ENCODE measurements at regions not wholly inside any gene's neighbourhood (a gene's known extent, or its start where the extent isn't known, plus 50 kb on each side); places are given as distances from the start of the nearest gene placed in this dataset.
"Not testable (repeated sequence)": the region's sequence is repeated elsewhere in the genome, so short reads cannot be mapped to it uniquely, and the experiment has no call there.

DNA sequence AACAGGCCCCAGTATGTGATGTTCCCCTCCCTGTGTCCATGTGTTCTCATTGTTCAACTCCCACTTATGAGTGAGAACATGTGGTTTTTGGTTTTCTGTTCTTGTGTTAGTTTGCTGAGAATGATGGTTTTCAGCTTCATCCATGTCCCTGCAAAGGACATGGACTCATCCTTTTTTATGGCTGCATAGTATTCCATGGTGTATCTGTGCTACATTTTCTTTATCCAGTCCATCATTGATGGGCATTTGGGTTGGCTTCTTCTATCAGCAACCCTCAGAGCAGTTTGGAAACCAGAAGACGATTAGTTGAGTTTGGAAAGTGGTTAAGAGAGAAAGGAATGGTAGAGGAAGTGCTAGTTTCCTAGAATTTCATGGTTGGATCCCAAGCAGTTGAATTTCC lies 319.1 kb upstream of the RNF32 start:
- not testable (repeated sequence) for H3K36me3 ChIP-seq (ENCODE audit: control insufficient read depth in 1 of 2, insufficient read depth in 2 of 2, low read length in 2 of 2); H3K27ac ChIP-seq (ENCODE audit: low read length); H3K4me3 ChIP-seq (ENCODE audit: low read depth in 1 of 2, low read length in 2 of 2); H3K4me1 ChIP-seq (ENCODE audit: control insufficient read depth in 1 of 2, insufficient read depth in 2 of 2, low read length in 2 of 2); H3K9me3 ChIP-seq (ENCODE audit: control insufficient read depth in 1 of 2, low read length in 2 of 2); H3K27me3 ChIP-seq (ENCODE audit: low read depth, low read length)

DNA sequence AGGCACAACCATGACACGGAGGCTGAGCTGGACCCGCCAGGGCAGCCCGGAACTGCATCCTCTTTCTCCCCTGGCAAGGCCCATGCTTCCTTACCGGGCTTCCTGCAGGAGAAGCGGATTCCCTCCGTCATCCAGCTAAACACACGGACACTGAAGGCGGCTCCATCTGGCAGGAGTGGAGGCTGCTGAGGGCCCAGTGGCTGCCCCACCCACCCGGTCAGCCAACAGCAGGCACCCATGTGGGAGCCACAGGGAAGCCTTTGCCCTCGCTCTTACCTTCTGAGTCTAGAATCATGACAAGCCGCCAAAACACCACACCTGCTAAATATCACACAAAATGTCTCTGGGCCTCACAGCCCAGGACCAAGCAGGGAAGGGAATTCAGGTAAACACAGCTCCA lies 321.6 kb upstream of the RNF32 start:
- no peaks in the 10 kb centered on the region for H3K27me3 ChIP-seq (ENCODE audit: low read depth, low read length)
- no peaks in the 10 kb centered on the region for H3K4me1 ChIP-seq (ENCODE audit: control insufficient read depth in 1 of 2, insufficient read depth in 2 of 2, low read length in 2 of 2)
- H3K36me3 ChIP-seq (ENCODE audit: control insufficient read depth in 1 of 2, insufficient read depth in 2 of 2, low read length in 2 of 2), result no peaks in the 10 kb centered on the region
- H3K4me3 ChIP-seq (ENCODE audit: low read depth in 1 of 2, low read length in 2 of 2), result no peak overlapping the region
- peaks cover 10 to 13% of the 10 kb centered on the region in 2 donors for H3K9me3 ChIP-seq (ENCODE audit: control insufficient read depth in 1 of 2, low read length in 2 of 2)
- H3K27ac ChIP-seq (ENCODE audit: low read length), result no peak overlapping the region

DNA sequence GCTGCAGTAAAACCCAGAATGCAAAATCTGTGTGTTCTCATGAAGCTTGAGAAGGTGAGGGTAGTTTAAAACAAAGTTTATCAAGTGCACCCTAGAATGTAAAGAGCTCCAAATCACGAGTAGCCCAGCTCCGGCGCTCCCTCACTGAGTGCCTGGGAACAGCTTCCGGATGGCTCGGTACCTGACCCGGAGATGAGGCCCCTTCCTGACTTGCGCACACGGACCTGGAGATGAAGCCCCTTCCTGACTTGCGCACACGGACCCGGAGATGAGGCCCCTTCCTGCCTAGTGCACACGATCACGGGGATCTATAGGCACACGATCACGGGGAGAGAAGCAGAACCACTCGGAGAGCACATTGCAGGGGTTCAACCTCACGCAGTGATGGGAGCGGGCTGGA lies 322.1 kb upstream of the RNF32 start:
- peaks cover 10 to 13% of the 10 kb centered on the region in 2 donors for H3K9me3 ChIP-seq (ENCODE audit: control insufficient read depth in 1 of 2, low read length in 2 of 2)
- no peaks in the 10 kb centered on the region for H3K4me1 ChIP-seq (ENCODE audit: control insufficient read depth in 1 of 2, insufficient read depth in 2 of 2, low read length in 2 of 2)
- H3K27ac ChIP-seq (ENCODE audit: low read length), result no peak overlapping the region
- no peaks in the 10 kb centered on the region for H3K27me3 ChIP-seq (ENCODE audit: low read depth, low read length)
- no peak overlapping the region for H3K4me3 ChIP-seq (ENCODE audit: low read depth in 1 of 2, low read length in 2 of 2)
- H3K36me3 ChIP-seq (ENCODE audit: control insufficient read depth in 1 of 2, insufficient read depth in 2 of 2, low read length in 2 of 2), result no peaks in the 10 kb centered on the region

DNA sequence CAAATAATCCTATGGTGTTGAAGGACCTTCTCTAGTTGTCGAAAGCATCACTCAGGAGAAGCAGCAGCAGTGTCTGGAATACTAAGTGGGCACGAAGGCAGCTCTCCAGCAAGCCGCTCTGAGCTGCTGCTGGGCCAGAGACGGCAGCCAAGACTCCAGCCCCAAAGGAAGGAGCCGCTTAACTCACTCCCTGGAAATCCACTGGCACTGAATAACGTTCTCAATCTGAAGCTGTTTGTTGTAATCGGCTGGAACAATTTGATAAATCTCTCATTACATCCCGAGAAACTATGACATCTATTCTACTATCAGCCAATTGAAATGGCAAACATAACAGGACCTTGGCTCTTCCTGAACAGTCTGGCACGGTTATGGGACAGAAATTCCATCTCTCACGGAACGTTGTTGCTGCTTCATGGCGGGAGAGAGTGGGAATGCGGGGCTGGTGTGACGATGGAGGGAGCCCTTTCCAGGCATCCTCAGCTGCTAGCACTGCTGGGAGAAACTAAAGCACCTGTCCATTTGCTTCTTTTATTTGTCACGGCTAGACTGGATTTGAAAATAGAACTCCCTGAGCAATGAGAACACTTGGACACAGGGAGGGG lies 331.5 kb upstream of the RNF32 start:
- Histone ChIP-seq H3K4me1 (ENCODE audit: control insufficient read depth in 1 of 2, insufficient read depth in 2 of 2, low read length in 2 of 2) (no peaks in the 10 kb centered on the region), H3K9me3 (ENCODE audit: control insufficient read depth in 1 of 2, low read length in 2 of 2) (peaks cover 0 to 6% of the 10 kb centered on the region in 2 donors), H3K27me3 (ENCODE audit: low read depth, low read length) (no peaks in the 10 kb centered on the region), H3K27ac (ENCODE audit: low read length) (no peak overlapping the region), H3K4me3 (ENCODE audit: low read depth in 1 of 2, low read length in 2 of 2) (no peak overlapping the region), H3K36me3 (ENCODE audit: control insufficient read depth in 1 of 2, insufficient read depth in 2 of 2, low read length in 2 of 2) (no peaks in the 10 kb centered on the region)

DNA sequence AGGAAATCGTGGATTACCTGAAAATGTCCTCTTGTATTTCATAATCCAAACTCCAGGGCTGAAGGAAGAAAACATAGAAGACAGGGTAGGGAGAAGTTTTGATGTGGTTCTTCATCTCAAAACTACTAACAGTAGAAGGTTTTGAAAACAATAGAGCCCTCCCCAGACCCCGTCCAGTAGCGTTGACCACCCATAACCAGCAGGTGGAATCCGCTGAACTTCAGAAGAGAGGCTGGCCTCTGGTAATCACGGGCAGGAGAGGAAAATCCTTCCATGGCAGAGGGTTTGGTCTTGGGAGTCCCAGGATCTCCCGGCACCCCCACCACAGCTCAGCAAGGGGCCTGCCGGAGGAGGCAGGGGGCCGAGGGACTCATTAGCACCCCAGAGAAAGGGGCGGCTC lies 333.4 kb upstream of the RNF32 start:
- Histone ChIP-seq H3K9me3 (ENCODE audit: control insufficient read depth in 1 of 2, low read length in 2 of 2) (peaks cover 0 to 6% of the 10 kb centered on the region in 2 donors), H3K36me3 (ENCODE audit: control insufficient read depth in 1 of 2, insufficient read depth in 2 of 2, low read length in 2 of 2) (no peaks in the 10 kb centered on the region), H3K4me1 (ENCODE audit: control insufficient read depth in 1 of 2, insufficient read depth in 2 of 2, low read length in 2 of 2) (no peaks in the 10 kb centered on the region), H3K4me3 (ENCODE audit: low read depth in 1 of 2, low read length in 2 of 2) (no peak overlapping the region), H3K27me3 (ENCODE audit: low read depth, low read length) (no peaks in the 10 kb centered on the region), H3K27ac (ENCODE audit: low read length) (no peak overlapping the region)

DNA sequence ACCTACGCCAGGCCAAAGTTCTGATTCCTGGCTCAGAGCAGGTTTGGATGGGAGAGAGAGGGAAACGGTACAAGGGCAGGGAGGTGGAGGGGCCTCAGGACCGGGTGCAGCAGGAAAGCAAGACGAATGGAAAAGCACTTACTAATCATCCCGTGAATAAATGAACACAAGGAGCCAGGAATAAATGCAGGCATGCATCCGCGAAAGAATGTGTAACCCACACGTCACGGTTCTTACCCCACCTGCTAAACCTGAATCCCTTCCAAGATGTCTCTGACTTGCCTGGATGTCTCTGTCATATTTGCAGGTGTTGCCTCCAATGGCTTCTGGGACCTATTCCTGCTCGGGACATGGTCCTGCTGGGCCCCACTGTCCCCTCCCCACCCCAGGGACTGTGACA lies 335.2 kb upstream of the RNF32 start:
- Histone ChIP-seq H3K4me3 (ENCODE audit: low read depth in 1 of 2, low read length in 2 of 2) (no peak overlapping the region), H3K27me3 (ENCODE audit: low read depth, low read length) (no peaks in the 10 kb centered on the region), H3K36me3 (ENCODE audit: control insufficient read depth in 1 of 2, insufficient read depth in 2 of 2, low read length in 2 of 2) (no peaks in the 10 kb centered on the region), H3K4me1 (ENCODE audit: control insufficient read depth in 1 of 2, insufficient read depth in 2 of 2, low read length in 2 of 2) (no peaks in the 10 kb centered on the region), H3K9me3 (ENCODE audit: control insufficient read depth in 1 of 2, low read length in 2 of 2) (peaks cover 0 to 5% of the 10 kb centered on the region in 2 donors), H3K27ac (ENCODE audit: low read length) (no peak overlapping the region)

DNA sequence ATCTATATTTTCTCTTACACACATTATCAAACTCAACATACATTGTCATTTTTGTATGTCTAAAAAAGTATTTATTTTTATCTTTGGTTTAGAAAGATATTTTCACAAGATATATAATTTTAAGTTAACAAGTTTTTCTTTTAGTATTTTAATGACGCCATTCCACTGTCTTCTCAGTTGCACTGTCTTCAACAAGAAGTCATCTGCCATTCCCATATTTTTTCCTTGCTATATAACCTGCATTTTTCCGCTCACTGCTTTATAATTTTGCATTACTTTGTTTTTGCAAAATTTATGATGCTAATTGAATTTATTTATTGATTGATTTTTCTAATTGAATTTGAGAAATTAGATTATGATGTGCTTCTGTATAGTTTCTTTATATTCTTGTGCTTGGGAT lies 357.8 kb upstream of the RNF32 start:
- H3K27ac ChIP-seq (ENCODE audit: low read length), result no peak overlapping the region
- no peaks in the 10 kb centered on the region for H3K27me3 ChIP-seq (ENCODE audit: low read depth, low read length)
- no peaks in the 10 kb centered on the region for H3K36me3 ChIP-seq (ENCODE audit: control insufficient read depth in 1 of 2, insufficient read depth in 2 of 2, low read length in 2 of 2)
- H3K4me3 ChIP-seq (ENCODE audit: low read depth in 1 of 2, low read length in 2 of 2), result no peak overlapping the region
- H3K4me1 ChIP-seq (ENCODE audit: control insufficient read depth in 1 of 2, insufficient read depth in 2 of 2, low read length in 2 of 2), result no peaks in the 10 kb centered on the region
- H3K9me3 ChIP-seq (ENCODE audit: control insufficient read depth in 1 of 2, low read length in 2 of 2), result peaks cover 0 to 10% of the 10 kb centered on the region in 2 donors

DNA sequence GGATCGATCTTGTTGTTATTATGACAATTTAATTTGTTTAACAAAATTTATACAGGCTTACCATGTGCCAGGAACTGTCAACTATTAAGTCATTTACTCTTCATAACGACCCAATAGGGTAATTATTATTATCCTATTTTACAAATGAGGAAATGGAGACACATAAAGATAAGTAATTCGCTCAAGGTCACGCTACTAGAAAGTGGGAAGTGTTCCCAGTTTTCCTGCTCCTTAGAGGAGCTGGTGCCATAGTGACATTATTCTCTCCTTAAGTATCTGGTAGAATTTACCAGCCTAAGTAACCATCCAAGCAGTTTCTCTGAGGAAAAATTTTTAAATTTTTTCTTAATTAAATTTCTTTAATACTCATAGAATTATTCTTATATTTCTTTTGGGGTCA lies 360.9 kb upstream of the RNF32 start:
- Histone ChIP-seq H3K27ac (ENCODE audit: low read length) (no peak overlapping the region), H3K4me3 (ENCODE audit: low read depth in 1 of 2, low read length in 2 of 2) (no peak overlapping the region), H3K9me3 (ENCODE audit: control insufficient read depth in 1 of 2, low read length in 2 of 2) (peaks cover 0 to 8% of the 10 kb centered on the region in 2 donors), H3K4me1 (ENCODE audit: control insufficient read depth in 1 of 2, insufficient read depth in 2 of 2, low read length in 2 of 2) (no peaks in the 10 kb centered on the region), H3K36me3 (ENCODE audit: control insufficient read depth in 1 of 2, insufficient read depth in 2 of 2, low read length in 2 of 2) (no peaks in the 10 kb centered on the region), H3K27me3 (ENCODE audit: low read depth, low read length) (no peaks in the 10 kb centered on the region)

DNA sequence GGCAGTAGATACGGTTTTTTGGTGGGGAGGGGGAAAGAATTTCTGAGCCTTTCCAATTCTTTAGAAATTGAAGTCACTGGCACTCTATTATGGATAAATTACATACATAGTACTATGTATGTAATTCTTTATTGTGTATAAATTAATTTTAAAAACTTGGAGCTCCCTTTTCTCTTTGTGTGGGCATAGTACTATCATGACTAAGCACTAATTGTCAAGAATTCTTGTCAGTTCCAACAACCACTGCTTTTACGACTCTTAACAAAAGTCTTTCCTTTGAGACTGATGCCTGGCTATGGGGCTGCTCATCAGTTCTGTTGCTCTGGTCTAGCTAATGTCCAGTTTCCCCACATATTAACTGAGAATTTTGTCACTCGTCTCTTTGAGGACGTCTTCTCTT lies 365.3 kb upstream of the RNF32 start:
- H3K9me3 ChIP-seq (ENCODE audit: control insufficient read depth in 1 of 2, low read length in 2 of 2), result no peaks in the 10 kb centered on the region
- no peak overlapping the region for H3K4me3 ChIP-seq (ENCODE audit: low read depth in 1 of 2, low read length in 2 of 2)
- H3K36me3 ChIP-seq (ENCODE audit: control insufficient read depth in 1 of 2, insufficient read depth in 2 of 2, low read length in 2 of 2), result no peaks in the 10 kb centered on the region
- no peaks in the 10 kb centered on the region for H3K27me3 ChIP-seq (ENCODE audit: low read depth, low read length)
- H3K4me1 ChIP-seq (ENCODE audit: control insufficient read depth in 1 of 2, insufficient read depth in 2 of 2, low read length in 2 of 2), result no peaks in the 10 kb centered on the region
- no peak overlapping the region for H3K27ac ChIP-seq (ENCODE audit: low read length)

DNA sequence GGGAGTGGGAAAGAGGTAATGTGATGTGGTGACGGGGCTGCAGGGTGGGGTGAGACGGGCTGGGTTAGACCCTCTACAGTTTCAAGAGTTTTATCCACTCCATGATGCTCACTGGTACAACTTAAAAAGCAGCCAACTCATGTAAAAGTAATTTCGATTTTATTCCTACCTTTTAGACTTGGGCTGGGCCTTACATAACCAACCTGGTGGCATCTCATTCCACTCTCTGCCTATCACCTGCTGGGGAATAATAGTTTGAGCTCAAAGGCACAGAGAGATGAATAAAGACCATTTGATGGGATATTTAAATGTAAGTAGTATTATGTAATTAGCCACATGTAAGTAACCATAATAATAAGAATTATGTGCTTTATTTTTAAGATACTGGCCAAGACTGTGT lies 366.0 kb upstream of the RNF32 start:
- Histone ChIP-seq H3K4me3 (ENCODE audit: low read depth in 1 of 2, low read length in 2 of 2) (no peak overlapping the region), H3K9me3 (ENCODE audit: control insufficient read depth in 1 of 2, low read length in 2 of 2) (no peaks in the 10 kb centered on the region), H3K27me3 (ENCODE audit: low read depth, low read length) (no peaks in the 10 kb centered on the region), H3K36me3 (ENCODE audit: control insufficient read depth in 1 of 2, insufficient read depth in 2 of 2, low read length in 2 of 2) (no peaks in the 10 kb centered on the region), H3K4me1 (ENCODE audit: control insufficient read depth in 1 of 2, insufficient read depth in 2 of 2, low read length in 2 of 2) (no peaks in the 10 kb centered on the region), H3K27ac (ENCODE audit: low read length) (no peak overlapping the region)

DNA sequence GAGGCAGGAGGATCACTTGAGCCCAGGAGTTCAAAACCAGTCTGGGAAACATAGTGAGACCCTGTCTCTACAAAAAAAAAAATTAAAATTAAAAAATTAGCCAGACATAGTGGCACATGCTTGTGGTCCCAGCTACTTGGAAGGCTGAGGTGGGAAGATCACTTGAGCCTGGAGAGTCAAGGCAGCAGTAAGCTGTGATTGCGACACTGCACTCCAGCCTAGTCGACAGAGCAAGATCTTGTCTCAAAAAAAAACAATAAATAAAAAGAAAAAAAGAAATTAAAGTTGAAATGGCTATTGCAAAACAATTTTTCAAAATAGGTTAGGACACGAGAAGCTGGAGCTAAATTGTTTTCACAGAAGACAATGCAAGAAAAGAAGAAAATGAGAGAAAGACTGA lies 379.0 kb upstream of the RNF32 start:
- no peak overlapping the region for H3K4me3 ChIP-seq (ENCODE audit: low read depth in 1 of 2, low read length in 2 of 2)

DNA sequence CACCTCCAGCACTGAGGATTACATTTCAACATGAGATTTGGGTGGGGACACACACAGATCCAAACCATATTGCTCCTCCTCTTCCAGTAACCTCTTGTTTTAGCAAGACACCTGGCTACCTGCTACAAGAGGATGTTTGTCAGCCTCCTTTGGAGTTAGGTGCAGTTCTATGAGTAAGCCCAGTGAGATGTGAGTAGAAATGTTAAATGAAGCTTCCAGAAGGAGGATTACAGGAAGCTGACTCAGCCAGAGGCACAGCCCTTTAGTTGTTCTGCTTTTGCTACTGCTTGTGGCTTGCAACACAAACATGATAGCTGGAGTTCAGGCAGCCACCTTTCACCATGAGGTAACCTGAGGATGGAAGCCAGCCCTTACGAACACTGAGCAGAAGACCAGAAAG lies 382.7 kb upstream of the RNF32 start:
- no peaks in the 10 kb centered on the region for H3K9me3 ChIP-seq (ENCODE audit: control insufficient read depth in 1 of 2, low read length in 2 of 2)
- no peaks in the 10 kb centered on the region for H3K27me3 ChIP-seq (ENCODE audit: low read depth, low read length)
- H3K27ac ChIP-seq (ENCODE audit: low read length), result no peak overlapping the region
- no peaks in the 10 kb centered on the region for H3K36me3 ChIP-seq (ENCODE audit: control insufficient read depth in 1 of 2, insufficient read depth in 2 of 2, low read length in 2 of 2)
- no peaks in the 10 kb centered on the region for H3K4me1 ChIP-seq (ENCODE audit: control insufficient read depth in 1 of 2, insufficient read depth in 2 of 2, low read length in 2 of 2)
- H3K4me3 ChIP-seq (ENCODE audit: low read depth in 1 of 2, low read length in 2 of 2), result no peak overlapping the region

More for the DNA sequence above, 379.0 kb upstream of the RNF32 start:
- Histone ChIP-seq H3K36me3 (ENCODE audit: control insufficient read depth in 1 of 2, insufficient read depth in 2 of 2, low read length in 2 of 2) (no peaks in the 10 kb centered on the region), H3K4me1 (ENCODE audit: control insufficient read depth in 1 of 2, insufficient read depth in 2 of 2, low read length in 2 of 2) (no peaks in the 10 kb centered on the region), H3K27ac (ENCODE audit: low read length) (no peak overlapping the region), H3K27me3 (ENCODE audit: low read depth, low read length) (no peaks in the 10 kb centered on the region), H3K9me3 (ENCODE audit: control insufficient read depth in 1 of 2, low read length in 2 of 2) (no peaks in the 10 kb centered on the region)
